ENCODE measurements at regions not wholly inside any gene's neighbourhood (a gene's known extent, or its start where the extent isn't known, plus 50 kb on each side); places are given as distances from the start of the nearest gene placed in this dataset.

DNA sequence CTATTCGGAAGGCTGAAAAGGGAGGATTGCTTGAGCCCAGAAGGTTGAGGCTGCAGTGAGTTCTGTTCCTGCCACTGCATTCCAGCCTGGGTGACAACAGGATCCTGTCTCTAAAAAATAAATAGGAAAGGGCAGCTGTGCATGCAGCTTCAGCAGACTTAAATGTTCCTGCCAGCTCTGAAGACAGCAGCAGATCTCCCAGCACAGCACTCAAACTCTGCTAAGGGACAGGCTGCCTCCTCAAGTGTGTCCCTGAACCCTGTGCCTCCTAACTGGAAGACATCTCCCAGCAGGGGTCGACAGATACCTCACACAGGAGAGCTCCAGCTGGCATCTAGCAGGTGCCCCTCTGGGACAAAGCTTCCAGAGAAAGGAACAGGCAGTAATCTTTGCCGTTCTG lies 117.9 kb downstream of the CXCL12 start:
- ChIA-PET POLR2A (no interaction called here), CTCF (no interaction called here)
- no peak overlapping the region for H3K4me3 ChIP-seq (ENCODE audit: low read depth, low read length)
- TF ChIP-seq, protein P1, sequence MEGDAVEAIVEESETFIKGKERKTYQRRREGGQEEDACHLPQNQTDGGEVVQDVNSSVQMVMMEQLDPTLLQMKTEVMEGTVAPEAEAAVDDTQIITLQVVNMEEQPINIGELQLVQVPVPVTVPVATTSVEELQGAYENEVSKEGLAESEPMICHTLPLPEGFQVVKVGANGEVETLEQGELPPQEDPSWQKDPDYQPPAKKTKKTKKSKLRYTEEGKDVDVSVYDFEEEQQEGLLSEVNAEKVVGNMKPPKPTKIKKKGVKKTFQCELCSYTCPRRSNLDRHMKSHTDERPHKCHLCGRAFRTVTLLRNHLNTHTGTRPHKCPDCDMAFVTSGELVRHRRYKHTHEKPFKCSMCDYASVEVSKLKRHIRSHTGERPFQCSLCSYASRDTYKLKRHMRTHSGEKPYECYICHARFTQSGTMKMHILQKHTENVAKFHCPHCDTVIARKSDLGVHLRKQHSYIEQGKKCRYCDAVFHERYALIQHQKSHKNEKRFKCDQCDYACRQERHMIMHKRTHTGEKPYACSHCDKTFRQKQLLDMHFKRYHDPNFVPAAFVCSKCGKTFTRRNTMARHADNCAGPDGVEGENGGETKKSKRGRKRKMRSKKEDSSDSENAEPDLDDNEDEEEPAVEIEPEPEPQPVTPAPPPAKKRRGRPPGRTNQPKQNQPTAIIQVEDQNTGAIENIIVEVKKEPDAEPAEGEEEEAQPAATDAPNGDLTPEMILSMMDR (IDR thresholded peaks at IDR 0.05; ENCODE audit: insufficient read depth, low read depth, low read length): no peak
- no peak for DNase-seq (ENCODE audit: low read depth)
- 0 out of 2 replicates have a peak, but pooled peaks cover 1% of the 10 kb centered on the region for H3K27me3 ChIP-seq (ENCODE audit: control insufficient read depth, insufficient read depth, low read length)
- no peaks in the 10 kb centered on the region for H3K36me3 ChIP-seq (ENCODE audit: control insufficient read depth, insufficient read depth, low read length)

DNA sequence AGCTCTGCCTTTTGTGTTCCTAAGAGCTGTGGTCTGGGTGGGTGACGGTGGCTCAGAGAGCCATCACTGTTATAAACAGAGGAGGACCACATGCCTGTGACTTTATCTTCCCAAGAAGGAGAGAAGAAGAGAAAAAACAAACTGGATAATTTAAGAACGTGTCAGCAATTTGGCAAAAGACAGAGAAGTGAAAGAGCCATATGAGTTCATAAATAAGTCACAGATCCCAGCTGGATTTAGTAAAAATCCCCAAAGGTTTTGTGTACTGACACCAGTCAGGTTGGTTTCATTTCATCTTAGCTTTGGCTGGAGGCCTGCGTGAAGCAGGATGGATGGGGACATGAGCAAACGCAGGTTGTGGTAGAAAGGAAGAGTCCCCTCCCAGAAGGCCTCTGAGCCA lies 120.7 kb downstream of the CXCL12 start:
- POLR2A ChIA-PET: no interaction called here
- H3K4me3 ChIP-seq (ENCODE audit: low read depth, low read length): no peak overlapping the region
- no peak for DNase-seq (ENCODE audit: low read depth)
- TF ChIP-seq, protein P1 (IDR thresholded peaks at IDR 0.05; ENCODE audit: insufficient read depth, low read depth, low read length): no peak
- CTCF ChIA-PET: interaction anchor here (0.7 to 1.5 kb wide), 2 partner anchors 9 to 574 kb away, joined by 3 read pairs; no protein-coding TSS in a partner anchor
- H3K36me3 ChIP-seq (ENCODE audit: control insufficient read depth, insufficient read depth, low read length): no peaks in the 10 kb centered on the region
- 0 out of 2 replicates have a peak, but pooled peaks cover 1% of the 10 kb centered on the region for H3K27me3 ChIP-seq (ENCODE audit: control insufficient read depth, insufficient read depth, low read length)

DNA sequence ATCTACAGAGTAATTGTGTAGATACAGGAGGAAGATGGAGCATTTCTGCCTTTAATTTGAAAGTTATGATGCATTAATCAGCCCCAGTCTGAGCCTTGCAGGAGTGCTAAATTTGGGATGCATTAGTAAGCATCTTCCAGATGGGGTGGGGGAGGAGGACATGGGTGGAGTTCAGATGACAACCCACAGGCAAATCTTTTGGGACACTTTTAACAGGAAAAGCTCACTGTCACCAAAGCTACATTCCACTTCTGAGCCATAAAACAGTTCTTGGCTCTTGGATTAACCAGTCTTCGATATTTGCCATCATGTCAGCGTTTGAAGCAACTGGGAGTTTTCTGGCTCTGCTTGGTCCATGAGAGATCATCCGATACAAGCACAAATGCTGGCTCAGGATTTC lies 121.1 kb downstream of the CXCL12 start:
- POLR2A ChIA-PET: no interaction called here
- Histone ChIP-seq H3K4me3 (ENCODE audit: low read depth, low read length) (no peak overlapping the region), H3K36me3 (ENCODE audit: control insufficient read depth, insufficient read depth, low read length) (no peaks in the 10 kb centered on the region), H3K27me3 (ENCODE audit: control insufficient read depth, insufficient read depth, low read length) (0 out of 2 replicates have a peak, but pooled peaks cover 1% of the 10 kb centered on the region)
- CTCF ChIA-PET: interaction anchor here (0.7 to 1.5 kb wide), 2 partner anchors 9 to 573 kb away, joined by 3 read pairs; no protein-coding TSS in a partner anchor
- TF ChIP-seq, protein P1 (IDR thresholded peaks at IDR 0.05; ENCODE audit: insufficient read depth, low read depth, low read length): no peak
- DNase-seq (ENCODE audit: low read depth): no peak

DNA sequence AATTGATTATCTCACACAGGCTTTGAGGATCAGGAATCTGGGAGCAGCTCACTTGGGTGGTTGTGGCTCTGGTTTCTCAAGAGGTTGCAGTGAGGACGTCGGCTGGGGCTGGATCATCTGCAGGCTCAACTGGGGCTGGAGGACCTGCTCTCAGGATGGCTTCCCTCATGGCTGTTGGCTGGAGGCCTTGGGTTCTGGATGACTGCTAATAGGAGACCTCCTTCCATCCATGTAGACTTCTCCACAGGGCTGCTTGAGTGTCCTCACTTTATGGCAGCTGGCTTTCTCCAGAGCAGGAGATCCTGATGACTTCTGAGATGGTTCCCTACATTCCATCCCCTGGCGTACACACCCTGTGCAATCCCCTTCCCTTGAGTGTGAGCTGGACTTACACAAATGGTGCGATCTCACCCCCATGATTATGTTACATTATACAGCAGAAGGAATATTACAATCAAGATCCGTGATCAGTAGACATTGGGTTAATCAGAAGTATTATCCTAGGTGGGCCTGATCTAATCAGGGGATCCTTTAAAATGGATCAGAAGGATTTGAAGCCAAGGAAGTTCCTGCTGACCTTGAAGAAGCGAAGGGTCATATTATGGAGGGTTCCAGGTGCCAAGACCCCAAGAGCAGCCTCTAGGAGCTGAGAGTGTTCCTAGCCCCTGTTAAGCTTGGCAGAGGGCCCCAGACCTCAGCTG lies 122.2 kb downstream of the CXCL12 start:
- H3K27me3 ChIP-seq (ENCODE audit: control insufficient read depth, insufficient read depth, low read length): 0 out of 2 replicates have a peak, but pooled peaks cover 1% of the 10 kb centered on the region
- TF ChIP-seq, protein P1 (IDR thresholded peaks at IDR 0.05; ENCODE audit: insufficient read depth, low read depth, low read length): no peak
- no peak overlapping the region for H3K4me3 ChIP-seq (ENCODE audit: low read depth, low read length)
- CTCF ChIA-PET: interaction anchor here (1.0 kb wide), 1 partner anchor 49 kb away, joined by 3 read pairs; no protein-coding TSS in a partner anchor
- H3K36me3 ChIP-seq (ENCODE audit: control insufficient read depth, insufficient read depth, low read length): no peaks in the 10 kb centered on the region
- DNase-seq (ENCODE audit: low read depth): no peak
- POLR2A ChIA-PET: no interaction called here

DNA sequence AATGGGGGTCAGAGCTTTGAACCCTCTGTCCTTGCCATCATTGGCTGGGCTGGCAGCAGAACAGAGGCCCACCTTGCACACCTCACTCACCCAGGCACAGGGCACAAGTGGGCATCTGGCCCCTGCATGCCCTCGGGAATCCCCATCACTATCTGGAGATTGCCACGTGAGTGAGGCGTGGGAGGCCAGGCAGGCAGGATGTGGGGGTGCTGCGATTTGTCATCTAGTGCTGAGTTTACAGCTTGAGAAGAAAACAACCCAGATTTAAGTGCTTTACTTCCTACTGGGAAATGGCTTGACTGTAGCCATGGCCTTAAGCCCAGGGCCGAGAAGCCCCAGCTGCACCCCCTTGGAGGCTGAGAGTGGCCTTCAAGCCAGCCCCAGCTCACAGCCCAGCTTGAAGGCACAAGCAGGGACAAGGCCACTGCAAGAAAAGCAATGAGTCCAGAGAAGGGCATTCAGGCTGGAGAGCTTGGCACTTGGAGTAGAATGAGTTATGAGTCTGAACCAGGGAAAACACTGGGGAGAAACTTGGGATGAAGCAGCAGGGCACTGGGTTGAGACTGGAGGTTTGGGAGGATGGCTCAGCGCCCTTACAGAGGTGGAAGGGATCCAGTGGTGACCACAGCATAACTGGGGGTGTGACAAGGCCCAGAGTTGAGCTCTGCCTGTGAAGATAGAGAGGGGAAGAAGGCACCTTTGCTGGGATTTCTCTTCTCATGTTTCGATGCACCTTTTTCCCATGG lies 123.0 kb downstream of the CXCL12 start:
- Histone ChIP-seq H3K36me3 (ENCODE audit: control insufficient read depth, insufficient read depth, low read length) (no peaks in the 10 kb centered on the region), H3K4me3 (ENCODE audit: low read depth, low read length) (no peak overlapping the region), H3K27me3 (ENCODE audit: control insufficient read depth, insufficient read depth, low read length) (no peaks in the 10 kb centered on the region)
- TF ChIP-seq, protein P1 (IDR thresholded peaks at IDR 0.05; ENCODE audit: insufficient read depth, low read depth, low read length): no peak
- no peak for DNase-seq (ENCODE audit: low read depth)
- ChIA-PET POLR2A (no interaction called here), CTCF (interaction anchor here (0.8 to 1.0 kb wide), 2 partner anchors 22 to 50 kb away, joined by 3 to 4 read pairs; no protein-coding TSS in a partner anchor)
